ENCODE measurements at regions not wholly inside any gene's neighbourhood (a gene's known extent, or its start where the extent isn't known, plus 50 kb on each side); places are given as distances from the start of the nearest gene placed in this dataset.
"Not testable (repeated sequence)": the region's sequence is repeated elsewhere in the genome, so short reads cannot be mapped to it uniquely, and the experiment has no call there.

GRCh38 chr13:74278901-74279300 lies 144.7 kb upstream of the KLF12 start:
- no peak for TF ChIP-seq POLR2AphosphoS5 (IDR thresholded peaks at IDR 0.05; ENCODE audit: low read depth, low read length)
- no peak for TF ChIP-seq TAF1 (IDR thresholded peaks at IDR 0.05; ENCODE audit: borderline replicate concordance, low read depth, low read length)
- TF ChIP-seq POLR2A (IDR thresholded peaks at IDR 0.05; ENCODE audit: low read depth, low read length): no peak
- FAIRE-seq (no peak), DNase-seq (ENCODE audit: insufficient read length) (no peak)

GRCh38 chr13:74274916-74275315 lies 140.7 kb upstream of the KLF12 start:
- TF ChIP-seq TAF1 (IDR thresholded peaks at IDR 0.05; ENCODE audit: borderline replicate concordance, low read depth, low read length) (no peak), POLR2AphosphoS5 (IDR thresholded peaks at IDR 0.05; ENCODE audit: low read depth, low read length) (no peak), POLR2A (IDR thresholded peaks at IDR 0.05; ENCODE audit: low read depth, low read length) (no peak)

DNA sequence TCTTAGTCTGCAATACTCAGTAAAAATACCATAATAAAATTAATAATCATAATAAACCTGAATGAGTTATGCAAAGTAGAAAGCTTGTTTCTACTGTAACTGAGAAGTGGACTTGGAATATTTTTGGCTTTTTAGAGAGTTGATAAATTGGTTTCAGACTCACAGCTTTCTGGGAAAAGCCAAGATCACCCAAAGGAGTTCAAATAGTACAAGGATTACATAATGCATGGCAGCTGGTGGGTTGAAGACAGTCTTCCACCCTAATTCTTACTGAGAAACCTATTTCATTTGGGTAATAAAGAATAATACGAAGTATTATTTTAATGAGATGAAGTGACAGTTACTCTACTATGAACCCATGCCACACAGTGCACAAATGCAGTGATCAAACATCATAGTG lies 139.4 kb upstream of the KLF12 start:
- DNase-seq (ENCODE audit: insufficient read length): no peak
- FAIRE-seq: no peak
- TF ChIP-seq TAF1 (IDR thresholded peaks at IDR 0.05; ENCODE audit: borderline replicate concordance, low read depth, low read length): no peak
- no peak for TF ChIP-seq POLR2A (IDR thresholded peaks at IDR 0.05; ENCODE audit: low read depth, low read length)
- no peak for TF ChIP-seq POLR2AphosphoS5 (IDR thresholded peaks at IDR 0.05; ENCODE audit: low read depth, low read length)

More at GRCh38 chr13:74274916-74275315, 140.7 kb upstream of the KLF12 start:
- DNase-seq (ENCODE audit: insufficient read length) (no peak), FAIRE-seq (no peak)

- TF ChIP-seq TAF1 (IDR thresholded peaks at IDR 0.05; ENCODE audit: borderline replicate concordance, low read depth, low read length) (no peak), POLR2A (IDR thresholded peaks at IDR 0.05; ENCODE audit: low read depth, low read length) (no peak), POLR2AphosphoS5 (IDR thresholded peaks at IDR 0.05; ENCODE audit: low read depth, low read length) (no peak)
- no peak for DNase-seq (ENCODE audit: insufficient read length)
- FAIRE-seq: no peak
Measured at GRCh38 chr13:74272826-74273225, 138.6 kb upstream of the KLF12 start.

DNA sequence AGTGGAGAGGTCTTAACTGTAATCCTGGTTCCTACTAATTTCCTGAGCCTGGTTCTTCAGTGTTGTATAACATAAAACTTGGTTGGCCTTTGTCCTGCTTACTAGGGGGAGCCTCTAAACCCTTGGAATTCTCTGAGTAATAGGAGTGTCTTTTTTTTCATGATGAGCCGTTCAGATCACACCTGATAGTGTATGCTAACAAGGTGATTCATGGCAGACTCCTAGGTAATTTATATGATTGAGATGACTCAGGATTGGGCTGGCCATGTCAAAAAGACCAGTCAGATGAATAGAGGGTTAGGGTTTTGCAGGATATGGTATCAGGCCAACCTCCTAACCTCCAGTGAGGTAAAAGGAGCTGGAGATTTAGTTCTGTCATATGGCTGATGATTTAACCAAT lies 135.8 kb upstream of the KLF12 start:
- TF ChIP-seq POLR2A (IDR thresholded peaks at IDR 0.05; ENCODE audit: low read depth, low read length) (no peak), TAF1 (IDR thresholded peaks at IDR 0.05; ENCODE audit: borderline replicate concordance, low read depth, low read length) (no peak), POLR2AphosphoS5 (IDR thresholded peaks at IDR 0.05; ENCODE audit: low read depth, low read length) (no peak)
- DNase-seq (ENCODE audit: insufficient read length) (no peak), FAIRE-seq (no peak)

DNA sequence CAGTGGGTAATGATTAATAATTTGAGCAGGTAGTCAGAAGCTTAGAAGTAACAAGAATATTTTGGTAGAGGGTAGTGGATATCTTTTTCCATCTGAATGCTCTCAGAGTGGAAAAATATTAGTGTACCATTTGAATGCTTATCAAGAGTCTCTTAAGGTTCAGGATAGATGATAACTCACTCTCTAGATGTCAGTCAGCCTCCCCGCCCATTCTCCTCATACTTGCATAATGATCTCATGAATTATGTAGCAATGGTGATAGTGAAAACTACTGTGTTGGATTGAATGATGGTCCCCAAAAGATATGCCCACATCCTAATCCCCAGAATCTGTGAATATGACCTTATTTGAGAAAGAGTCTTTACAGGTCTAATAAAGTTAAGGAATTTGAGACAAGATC lies 132.7 kb upstream of the KLF12 start:
- FAIRE-seq (no peak), DNase-seq (ENCODE audit: insufficient read length) (no peak)
- TF ChIP-seq TAF1 (IDR thresholded peaks at IDR 0.05; ENCODE audit: borderline replicate concordance, low read depth, low read length): no peak

- TF ChIP-seq POLR2AphosphoS5 (IDR thresholded peaks at IDR 0.05; ENCODE audit: low read depth, low read length) (no peak), TAF1 (IDR thresholded peaks at IDR 0.05; ENCODE audit: borderline replicate concordance, low read depth, low read length) (no peak), POLR2A (IDR thresholded peaks at IDR 0.05; ENCODE audit: low read depth, low read length) (no peak)
- FAIRE-seq (no peak), DNase-seq (ENCODE audit: insufficient read length) (no peak)
Measured at GRCh38 chr13:74266309-74266708, 132.1 kb upstream of the KLF12 start.

- no peak for FAIRE-seq
- no peak for DNase-seq (ENCODE audit: insufficient read length)
Measured at GRCh38 chr13:74264333-74264732, 130.1 kb upstream of the KLF12 start.

DNA sequence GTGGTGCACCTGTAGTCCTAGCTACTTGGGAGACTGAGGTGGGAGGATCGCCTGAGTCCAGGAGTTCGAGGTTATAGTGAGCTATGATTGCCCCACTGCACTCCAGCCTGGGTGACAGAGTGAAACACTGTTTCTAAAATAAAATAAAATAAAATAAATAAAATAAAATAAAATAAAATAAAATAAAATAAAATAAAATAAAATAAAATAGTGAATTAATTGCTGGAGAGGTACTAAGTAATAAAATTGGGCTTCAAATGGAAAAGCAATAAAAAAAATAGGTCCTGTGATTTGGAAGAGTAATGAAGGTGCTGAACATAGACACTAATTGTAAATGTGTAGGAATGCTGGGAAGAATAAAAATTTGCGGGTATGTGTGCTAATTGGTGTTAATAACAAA lies 126.2 kb upstream of the KLF12 start:
- not testable (repeated sequence) for FAIRE-seq; DNase-seq (ENCODE audit: insufficient read length)

More at GRCh38 chr13:74264333-74264732, 130.1 kb upstream of the KLF12 start:
- TF ChIP-seq POLR2A (IDR thresholded peaks at IDR 0.05; ENCODE audit: low read depth, low read length): no peak
- TF ChIP-seq TAF1 (IDR thresholded peaks at IDR 0.05; ENCODE audit: borderline replicate concordance, low read depth, low read length): no peak
- no peak for TF ChIP-seq POLR2AphosphoS5 (IDR thresholded peaks at IDR 0.05; ENCODE audit: low read depth, low read length)

DNA sequence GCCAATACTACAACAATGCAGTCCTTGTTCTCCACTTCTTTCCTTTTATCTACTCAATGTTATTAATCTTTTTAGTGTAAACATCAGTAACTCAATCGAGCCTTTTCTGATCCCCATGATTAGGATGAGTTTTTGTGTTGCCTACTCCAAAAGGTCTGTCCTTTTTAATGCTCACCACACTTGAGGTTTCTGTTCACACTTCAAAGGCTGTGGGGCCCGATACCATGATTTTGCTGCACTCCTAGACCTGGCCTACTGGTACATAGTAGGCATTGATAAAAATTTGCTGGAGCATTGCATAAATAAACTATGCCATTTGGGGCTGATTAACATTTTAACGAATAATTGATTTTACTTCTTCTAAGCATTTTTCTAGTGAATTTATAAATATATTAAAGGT lies 125.4 kb upstream of the KLF12 start:
- no peak for DNase-seq (ENCODE audit: insufficient read length)
- TF ChIP-seq TAF1 (IDR thresholded peaks at IDR 0.05; ENCODE audit: borderline replicate concordance, low read depth, low read length) (no peak), POLR2AphosphoS5 (IDR thresholded peaks at IDR 0.05; ENCODE audit: low read depth, low read length) (no peak), POLR2A (IDR thresholded peaks at IDR 0.05; ENCODE audit: low read depth, low read length) (no peak)
- FAIRE-seq: no peak

DNA sequence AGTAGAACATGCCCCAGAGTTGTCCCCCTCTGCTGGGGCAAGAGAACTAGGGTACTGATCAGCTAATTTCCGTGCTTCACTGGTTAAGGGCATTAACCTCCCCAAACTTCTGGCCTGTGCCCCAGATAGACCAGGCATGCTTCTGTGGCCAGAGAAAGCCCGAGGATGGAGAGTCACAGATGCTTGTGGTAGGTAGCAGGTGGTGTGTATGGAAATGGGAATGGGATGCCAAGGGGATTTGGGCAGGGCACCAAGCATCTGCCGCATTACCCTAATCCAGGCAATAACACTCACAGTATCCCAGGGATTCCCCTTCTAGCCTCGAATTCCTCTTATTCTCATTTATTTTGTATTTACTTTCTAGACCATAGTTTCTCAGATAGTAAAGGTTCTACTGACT lies 124.8 kb upstream of the KLF12 start:
- FAIRE-seq (no peak), DNase-seq (ENCODE audit: insufficient read length) (no peak)

GRCh38 chr13:74256969-74257368 lies 122.8 kb upstream of the KLF12 start:
- FAIRE-seq (no peak), DNase-seq (ENCODE audit: insufficient read length) (no peak)
- no peak for TF ChIP-seq POLR2A (IDR thresholded peaks at IDR 0.05; ENCODE audit: low read depth, low read length)
- no peak for TF ChIP-seq TAF1 (IDR thresholded peaks at IDR 0.05; ENCODE audit: borderline replicate concordance, low read depth, low read length)
- TF ChIP-seq POLR2AphosphoS5 (IDR thresholded peaks at IDR 0.05; ENCODE audit: low read depth, low read length): no peak

More for the DNA sequence above, 124.8 kb upstream of the KLF12 start:
- TF ChIP-seq POLR2AphosphoS5 (IDR thresholded peaks at IDR 0.05; ENCODE audit: low read depth, low read length) (no peak), POLR2A (IDR thresholded peaks at IDR 0.05; ENCODE audit: low read depth, low read length) (no peak), TAF1 (IDR thresholded peaks at IDR 0.05; ENCODE audit: borderline replicate concordance, low read depth, low read length) (no peak)

GRCh38 chr13:74253161-74253560 lies 119.0 kb upstream of the KLF12 start:
- TF ChIP-seq TAF1 (IDR thresholded peaks at IDR 0.05; ENCODE audit: borderline replicate concordance, low read depth, low read length) (no peak), POLR2A (IDR thresholded peaks at IDR 0.05; ENCODE audit: low read depth, low read length) (no peak), POLR2AphosphoS5 (IDR thresholded peaks at IDR 0.05; ENCODE audit: low read depth, low read length) (no peak)
- no peak for DNase-seq (ENCODE audit: insufficient read length)
- FAIRE-seq: no peak

Data from GM12892 (cell line).